ENCODE measurements at regions not wholly inside any gene's neighbourhood (a gene's known extent, or its start where the extent isn't known, plus 50 kb on each side); places are given as distances from the start of the nearest gene placed in this dataset.

DNA sequence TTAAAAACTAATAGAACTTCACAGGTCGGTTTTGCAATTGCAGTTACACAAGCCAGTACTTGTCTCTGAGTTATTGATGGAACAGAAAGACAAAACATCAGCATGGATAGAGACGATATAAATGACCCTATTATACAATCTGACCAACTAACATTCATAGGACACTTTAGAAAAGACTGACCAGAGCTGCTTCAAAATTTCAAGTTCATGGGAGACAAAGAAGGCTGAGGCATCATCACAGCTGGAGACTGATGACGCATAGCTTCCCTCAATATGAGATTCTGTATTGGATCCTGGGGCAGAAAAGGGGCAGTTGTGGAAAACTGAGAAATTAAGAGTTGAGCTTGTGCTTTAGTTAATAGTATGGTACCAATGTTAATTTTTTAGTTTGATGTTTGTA is 174.0 kb downstream of the THBS2 start:
- DNase-seq, result no peak

DNA sequence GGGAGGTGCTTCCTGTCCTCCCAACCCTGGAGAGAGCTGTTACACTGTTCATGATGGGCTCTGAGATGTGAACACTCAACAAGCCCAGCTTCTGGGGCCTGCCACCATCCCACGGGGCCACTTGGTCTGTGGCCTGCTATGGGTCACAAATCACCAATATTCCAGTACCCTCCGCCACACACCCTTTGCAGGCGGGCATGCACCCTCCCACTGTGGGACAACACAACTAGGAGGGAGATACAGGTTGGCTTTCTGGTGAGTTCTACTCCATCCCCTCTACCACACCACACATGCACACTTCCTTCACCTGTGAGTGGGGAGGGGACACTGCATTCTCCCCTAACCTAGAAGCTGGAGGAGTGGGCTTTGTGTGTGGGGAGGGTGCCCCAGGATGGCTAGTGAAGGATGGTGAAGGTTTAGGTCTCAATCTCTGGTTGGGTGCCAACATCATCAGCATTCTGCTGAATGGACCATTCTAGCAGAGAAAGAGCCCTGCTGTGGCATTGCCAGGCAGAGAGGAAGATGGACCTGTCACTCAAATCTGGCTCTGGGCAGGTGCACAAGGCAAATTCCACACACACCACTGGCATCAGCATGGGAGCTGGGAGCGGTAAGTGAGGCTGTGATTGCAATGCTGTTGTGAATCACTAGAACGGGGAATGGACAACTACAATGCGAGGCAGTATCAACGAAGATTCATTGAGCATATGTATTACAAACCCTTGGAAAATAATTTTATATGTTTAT is 175.1 kb downstream of the THBS2 start:
- no peak for DNase-seq

DNA sequence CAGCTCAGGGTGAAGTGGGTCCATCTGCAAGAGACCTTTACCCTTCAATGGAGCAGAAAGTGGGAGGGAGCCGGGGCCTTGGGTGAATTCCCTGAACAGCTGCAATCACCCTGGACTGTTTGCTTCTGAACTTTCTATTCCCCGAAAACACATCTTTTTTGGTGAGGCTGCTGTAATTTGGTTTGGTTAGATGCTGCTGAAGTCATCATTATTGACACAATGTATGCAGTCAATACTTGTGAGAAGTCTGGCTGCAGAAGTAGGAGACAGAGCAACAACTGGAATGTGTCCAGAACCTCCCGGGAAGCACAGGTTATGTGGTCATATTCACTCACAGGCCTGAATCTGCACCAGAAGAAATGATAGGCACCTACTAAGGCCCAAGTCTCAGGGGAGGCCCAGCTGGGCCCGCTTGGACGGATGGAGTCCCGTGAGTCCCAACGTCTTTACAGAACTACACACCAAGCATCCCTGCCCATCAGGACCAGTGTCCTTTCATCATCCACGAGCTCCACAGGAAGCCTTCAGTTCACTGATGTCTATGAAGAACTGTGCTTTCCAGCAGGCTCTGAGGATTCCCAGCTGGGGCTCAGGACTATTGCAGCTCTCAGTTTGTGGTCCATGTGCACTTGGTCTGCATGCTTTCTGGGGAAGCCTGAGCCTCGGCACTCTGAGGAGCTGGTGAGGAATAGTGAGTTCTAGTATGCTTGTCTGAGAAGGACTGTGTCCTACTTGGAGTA is 177.6 kb downstream of the THBS2 start:
- no peak for DNase-seq

DNA sequence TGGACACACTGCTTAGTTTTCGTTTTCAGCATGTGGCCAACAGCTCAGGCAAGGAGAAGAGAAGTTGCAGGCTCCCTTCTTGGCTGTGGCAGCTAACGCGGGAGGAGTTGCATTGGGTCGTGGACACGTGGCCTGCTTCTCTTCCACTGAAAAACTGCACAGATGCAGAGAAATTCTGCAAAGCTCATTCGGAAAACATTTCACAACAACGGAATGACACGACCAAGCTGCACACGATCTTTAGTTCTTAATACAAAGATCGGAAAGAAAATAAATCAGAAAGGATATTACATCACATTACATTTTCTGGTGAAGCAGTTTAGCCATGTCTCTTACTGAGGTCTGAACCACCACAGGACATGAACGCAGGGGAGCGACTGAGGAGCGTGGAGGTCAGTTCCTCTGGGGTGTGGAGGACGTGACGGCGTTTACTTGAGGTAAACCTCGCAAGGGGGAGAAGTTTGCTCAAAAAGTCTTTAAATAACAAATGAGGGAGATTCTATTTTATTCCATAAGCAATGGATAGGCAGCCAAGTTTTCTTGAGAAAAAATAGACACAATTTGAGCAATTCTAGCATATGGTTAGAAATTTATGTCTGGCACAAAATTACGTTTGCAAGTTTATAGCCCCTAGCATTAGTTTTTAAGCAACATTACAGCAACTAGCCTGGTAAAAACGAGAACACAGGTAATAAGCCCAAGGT is 178.3 kb downstream of the THBS2 start:
- DNase-seq, result no peak

DNA sequence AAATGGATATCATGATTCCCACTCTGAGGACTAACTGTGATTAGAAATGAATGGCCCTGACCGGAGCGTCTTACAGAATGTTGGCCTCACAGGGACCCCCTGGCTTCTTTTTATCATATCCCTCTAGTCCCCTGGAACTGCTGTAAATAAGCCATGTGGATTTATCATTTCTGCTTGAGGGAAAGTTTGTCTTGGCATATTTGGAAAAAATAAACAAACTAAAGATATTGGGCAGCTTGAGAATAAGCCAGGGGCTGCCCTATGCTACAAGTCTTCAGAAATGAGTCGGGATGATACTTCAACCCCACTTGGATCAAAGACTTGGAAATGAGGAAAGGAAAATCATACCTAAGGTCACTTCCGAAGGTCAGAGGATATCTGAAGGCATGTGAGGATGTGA is 179.1 kb downstream of the THBS2 start:
- no peak for DNase-seq

DNA sequence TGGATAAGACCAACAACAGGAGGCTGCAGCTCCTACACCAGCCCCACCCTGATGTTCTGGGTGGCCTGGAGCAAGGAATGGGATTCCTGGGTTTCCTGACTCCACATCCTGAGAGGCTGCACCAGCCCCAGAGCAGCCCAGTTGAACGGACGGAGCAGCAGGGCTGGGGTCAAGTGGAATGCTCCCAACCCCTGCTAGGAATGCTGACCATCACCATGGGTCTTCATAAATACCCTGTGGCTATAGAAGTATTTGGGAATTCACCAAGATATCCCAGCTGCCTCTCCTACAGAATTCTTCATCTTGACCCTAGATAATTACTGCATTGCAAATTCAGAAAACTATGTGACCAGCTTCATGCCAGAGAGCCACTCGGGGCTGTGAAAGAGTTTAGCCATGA is 180.3 kb downstream of the THBS2 start:
- no peak for DNase-seq

DNA sequence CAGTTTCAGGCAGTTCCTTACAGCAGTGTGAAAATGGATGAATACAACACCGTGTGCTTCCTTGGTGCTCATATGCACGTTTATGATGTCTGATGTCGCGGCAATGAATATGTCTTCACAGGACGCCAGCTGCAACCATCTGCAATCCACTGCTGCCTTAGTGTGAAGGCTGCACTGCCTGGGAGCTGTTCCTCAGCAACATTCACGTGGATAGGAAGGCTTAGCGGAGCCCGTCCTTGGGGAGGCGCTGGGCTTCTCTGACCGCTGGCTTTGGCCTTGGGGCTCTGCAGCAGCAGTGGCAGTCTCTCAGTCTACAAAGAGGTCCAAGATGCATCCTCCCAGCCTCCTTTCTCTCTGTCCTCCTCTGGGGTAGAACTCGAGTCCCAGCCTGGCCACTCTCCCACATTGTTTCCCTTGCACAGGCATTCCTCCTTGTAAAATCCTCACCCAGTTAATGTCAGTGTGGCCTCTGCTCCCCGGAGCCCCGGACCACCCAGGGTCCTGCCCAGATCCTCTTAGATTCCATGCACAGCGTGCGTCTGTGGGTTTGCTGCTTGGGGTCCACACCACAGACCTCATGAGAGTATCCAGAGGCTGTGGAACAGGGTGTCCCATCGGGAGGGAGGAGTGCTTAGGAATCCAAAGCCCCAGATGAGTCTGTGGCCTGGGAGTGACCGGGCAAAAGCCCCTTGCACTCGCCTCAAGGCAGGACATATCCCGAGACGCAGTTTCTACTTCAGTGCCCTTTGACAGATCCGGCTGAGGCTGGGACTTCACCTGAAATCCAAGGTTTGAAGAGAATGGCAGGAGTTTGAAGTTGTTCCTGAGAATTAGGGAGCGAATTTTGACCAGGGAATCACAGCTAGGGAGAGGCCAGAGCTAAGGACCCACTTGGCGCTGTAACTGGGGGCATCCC is 181.3 kb downstream of the THBS2 start:
- DNase-seq, result no peak

DNA sequence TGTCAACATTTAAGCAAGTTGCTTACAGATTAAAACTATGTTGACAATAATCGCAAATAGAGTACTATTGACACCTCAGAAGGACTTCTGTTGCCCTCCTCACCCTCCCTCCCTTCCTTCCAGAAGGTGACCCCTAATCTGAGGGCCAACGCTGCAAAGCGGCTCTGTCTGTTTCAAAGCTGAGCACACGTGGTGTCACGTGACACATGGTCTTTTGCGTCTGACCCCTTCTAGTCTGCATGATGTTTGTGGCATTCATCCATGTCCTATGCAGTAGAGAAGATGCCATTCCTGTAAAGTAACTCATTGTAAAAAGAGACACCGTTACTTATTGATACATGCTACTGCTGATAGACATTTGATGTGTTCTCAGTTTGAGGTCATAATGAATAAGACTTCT is 182.3 kb downstream of the THBS2 start:
- no peak for DNase-seq

DNA sequence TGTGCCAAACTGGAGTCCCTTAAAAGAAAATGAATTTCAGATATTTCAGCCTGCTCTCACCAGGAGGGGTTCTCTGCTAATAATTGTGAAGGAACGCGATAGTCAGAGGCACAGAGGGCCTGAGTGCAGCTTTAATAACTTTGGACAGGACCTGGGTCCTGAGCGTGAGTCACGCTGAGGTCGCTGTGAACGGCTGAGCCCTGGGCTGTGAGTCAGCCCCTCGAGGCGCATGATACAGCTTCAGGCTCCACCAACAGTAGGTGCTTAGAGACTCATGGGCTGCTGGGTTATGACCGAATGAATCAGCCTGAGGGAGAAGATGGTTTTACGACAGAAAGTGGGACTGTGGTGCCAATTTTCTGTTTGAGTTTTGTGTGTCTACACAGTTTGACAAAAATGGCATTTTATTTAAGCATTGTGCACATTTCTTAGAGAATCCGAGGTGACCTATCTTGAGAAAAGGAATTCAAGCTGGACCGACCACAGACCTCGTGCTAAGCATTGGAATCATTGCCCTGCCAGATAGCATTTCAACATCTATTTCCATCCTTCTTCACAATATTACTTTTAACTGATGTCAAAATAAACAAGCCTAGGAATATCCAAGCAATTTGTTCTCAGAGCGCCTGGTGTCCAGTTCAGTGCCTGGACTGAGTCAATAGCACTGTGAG is 183.0 kb downstream of the THBS2 start:
- DNase-seq, result no peak

DNA sequence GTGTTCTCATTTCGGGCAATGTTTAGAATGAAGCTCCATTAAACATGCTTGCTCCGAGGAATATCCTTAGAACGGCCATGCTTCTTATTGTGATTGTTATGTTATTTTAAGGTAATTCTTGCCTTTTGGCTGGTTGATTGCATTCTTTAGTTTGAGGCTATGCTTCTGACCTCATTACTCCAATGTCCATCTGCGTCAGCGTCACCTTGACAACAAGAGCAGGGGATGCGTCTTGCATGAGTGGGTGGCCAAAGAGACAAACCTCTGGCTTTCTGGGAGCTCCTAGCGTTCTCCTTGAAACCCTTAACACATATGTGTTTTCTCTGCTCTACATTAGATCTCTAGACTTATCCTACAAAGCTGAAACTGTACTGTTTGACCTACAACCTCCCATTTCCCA is 184.3 kb downstream of the THBS2 start:
- no peak for DNase-seq

DNA sequence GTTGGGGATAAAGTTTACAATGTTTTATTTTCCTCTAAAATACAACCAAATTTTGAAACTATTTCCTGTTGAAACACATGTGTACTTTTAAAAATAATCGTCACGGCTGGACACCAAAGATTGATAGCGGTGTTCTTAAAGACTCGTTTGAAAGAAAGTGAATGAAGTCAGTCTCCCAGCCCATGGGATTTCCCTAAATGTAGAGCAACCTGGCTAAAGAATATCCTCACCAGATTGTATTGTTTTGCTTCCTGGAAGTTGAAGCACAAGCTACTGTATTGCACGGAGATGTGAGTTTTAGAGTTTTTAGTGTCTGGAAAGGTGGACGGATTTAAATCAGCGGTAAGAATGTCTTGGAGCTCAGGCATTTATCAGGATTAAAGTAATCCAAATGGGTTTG is 189.5 kb downstream of the THBS2 start:
- DNase-seq, result no peak

DNA sequence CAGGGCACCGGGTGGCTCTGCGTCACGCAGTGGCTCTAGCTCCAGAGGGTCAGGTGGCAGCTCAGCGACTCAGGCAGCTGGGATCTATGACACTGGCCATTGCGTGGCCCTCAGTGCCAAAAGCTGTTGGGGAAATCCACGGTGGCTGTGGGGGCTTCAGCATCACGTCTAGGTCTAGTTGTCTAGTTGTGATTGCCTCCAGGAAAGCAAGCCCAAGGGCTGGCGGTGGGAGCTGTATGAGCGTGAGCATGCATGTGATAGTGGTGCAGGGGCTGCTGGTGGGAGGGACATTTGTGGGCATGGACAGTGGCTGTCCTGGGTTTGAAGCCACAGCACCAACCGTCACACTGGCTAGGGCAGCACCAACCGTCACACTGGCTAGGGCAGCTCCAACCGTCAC is 191.4 kb downstream of the THBS2 start:
- DNase-seq, result no peak

DNA sequence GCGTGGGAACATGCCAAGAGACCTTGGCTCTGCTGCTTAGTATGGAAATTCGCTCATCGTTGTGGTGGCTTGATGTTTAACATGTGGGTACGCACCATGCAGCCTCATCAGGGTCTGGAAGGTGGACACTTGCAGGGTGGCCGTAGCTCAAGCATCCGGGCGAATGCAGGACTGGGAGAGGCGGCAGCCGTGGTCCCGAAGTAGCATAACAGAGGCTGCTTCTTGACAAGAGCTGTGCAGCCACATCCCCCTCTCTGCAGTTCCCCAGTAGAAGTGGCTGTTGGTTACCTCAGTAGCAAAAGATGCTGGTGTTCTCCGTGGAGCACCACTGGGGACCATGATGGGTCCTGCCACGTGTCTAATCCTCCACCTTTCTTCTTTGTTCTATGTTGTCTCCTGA is 195.0 kb downstream of the THBS2 start:
- no peak for DNase-seq

DNA sequence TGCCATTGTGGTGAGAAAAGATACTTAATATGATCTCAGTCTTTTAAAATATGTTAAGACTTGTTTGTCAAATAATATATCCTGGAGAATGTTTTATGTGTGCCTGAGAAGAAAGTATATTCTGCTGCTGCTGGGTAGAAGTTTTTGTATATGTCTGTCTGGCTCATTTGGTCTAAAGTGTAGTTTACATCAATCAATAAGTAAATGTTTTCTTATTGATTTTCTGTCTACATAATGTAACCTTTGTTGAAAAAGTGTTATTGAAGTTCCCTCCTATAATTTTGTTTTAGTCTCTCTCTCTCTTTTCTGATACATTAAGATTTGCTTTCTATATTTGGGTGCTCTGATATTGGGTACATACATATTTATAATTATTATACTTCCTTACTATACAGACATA is 201.2 kb downstream of the THBS2 start:
- DNase-seq, result no peak

DNA sequence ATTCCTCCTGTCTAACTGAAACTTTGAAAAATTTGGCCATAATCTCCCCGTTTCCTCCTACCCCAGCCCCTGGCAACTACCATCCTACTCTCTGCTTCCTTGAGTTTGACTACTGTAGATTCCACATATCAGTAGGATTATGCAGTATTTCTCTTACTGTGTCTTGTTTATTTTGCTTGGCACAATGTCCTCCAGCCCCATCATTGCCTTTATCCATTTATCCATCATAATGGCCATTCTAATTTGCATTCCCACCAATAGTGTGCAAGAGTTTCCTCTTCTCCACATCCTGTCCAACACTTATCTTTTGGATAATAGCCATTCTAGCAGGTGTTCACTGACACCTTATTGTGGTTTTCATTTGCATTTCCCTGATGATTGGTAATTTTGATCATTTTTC is 202.3 kb downstream of the THBS2 start:
- no peak for DNase-seq

DNA sequence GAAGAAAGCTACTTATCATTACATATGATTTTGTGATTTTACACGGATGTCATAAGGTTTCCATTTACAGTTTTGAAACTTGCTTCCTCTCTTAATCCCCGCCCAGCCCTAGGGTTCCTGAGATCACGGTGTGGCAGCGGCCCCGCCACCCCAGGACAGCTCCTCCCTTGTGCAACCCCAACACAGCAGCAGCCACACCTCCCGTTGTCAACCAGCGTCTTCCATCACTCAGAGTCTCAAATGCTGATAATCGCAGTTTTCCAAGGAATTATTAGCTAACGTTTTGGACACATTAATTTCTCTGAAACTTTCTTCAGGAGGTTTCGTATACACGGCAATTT is 204.8 kb downstream of the THBS2 start:
- DNase-seq, result no peak

DNA sequence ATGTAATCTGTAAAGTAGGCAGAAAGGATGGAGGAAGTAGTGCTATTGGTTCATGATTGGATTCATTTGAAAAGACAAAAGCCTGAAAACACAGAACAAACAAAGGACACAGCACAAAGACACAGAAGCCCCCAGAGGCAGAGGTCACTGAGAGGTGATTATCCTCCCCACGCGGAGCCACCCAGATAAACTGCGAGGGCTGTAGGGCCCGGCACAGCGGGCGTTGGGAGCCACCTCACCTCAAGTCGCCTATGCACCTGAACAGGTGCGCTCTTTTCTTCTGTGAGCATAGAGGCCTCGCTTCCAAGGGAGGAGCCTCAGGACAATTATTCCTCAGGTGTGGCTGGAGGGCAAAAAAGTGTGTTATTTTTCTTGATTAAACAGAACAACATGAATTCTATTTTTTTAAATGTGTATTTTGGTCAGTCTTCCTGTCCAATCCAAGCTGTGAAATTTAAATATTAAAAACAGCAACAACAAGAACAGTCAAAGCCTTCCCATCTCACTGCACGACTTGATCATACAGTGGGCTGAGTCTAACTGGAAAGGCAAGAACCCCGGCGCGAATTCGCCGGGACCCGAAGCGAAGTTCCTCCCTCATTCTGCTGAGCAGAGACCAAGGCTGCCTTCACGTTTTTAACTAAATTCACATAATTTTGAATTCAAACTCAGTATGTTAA is 205.3 kb downstream of the THBS2 start:
- peak; percentile 5 for DNase-seq

DNA sequence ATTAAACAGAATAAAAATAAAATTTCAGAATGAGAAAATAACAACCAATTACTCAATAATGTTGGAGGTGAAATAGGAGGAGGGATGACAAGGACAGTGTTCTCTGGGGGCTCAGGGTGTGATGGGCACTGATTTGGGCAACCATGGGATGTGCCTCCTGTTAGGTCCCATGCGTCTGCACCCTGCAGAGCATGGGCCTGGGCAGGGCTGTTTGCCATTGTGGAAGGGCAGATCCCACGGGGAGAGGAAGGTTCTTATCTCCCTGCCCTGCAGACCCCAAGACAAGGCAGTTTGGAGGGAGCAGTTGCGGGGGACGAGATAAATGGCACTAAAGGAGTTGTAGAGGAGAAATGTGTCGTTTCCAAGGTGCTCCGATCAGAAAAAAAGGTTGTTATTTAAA is 206.3 kb downstream of the THBS2 start:
- DNase-seq, result no peak

DNA sequence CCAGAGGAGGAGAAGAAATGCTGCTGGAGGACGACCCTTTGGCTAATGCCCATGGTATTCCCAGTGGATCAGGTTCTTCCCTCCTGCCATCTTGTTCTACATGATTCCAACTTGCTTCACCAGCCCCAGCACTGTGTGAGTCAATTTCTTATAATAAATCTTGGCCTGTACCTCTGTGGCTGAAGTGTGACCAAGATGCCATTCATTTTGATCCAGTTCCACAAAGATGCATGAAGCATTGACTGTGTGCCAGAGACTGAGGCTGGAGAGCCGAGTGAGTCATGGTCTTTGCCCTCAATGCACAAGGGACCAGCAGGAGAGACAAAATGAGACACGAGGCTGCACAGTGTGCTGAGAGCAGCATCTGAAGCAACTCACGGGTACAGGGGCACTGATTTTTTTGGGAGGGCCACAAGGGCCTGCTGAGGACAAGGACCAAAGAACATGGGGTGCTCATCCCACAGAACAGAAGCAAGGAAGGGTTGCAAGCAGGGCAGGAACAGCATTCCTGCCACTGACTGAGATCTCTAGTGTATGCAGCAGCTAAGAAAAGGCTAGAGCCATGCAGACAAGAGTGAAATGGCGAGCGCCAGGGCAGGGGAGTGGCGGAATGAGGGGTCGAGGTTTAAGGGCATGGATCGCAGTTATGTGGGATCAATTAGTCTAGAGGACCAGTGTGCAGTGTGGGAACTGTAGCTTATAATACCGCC is 207.0 kb downstream of the THBS2 start:
- DNase-seq, result no peak

DNA sequence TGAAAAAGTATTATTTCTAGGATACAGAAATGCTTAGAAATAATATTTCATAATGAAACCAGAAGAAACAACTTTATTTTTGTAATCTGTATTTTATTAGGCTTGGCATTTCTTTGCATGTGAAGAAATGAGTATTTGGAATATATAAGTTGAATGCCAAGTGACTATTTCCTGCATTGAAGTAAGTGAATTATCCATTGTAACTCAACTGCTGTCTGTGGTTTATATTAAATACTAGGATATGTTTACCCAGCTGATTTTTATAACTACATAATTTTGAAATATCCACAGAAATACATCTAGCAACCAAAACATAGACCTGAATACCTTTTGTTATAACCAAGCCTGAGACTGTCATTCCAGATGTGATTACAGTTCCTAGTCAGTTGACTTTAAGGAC is 207.6 kb downstream of the THBS2 start:
- no peak for DNase-seq

DNA sequence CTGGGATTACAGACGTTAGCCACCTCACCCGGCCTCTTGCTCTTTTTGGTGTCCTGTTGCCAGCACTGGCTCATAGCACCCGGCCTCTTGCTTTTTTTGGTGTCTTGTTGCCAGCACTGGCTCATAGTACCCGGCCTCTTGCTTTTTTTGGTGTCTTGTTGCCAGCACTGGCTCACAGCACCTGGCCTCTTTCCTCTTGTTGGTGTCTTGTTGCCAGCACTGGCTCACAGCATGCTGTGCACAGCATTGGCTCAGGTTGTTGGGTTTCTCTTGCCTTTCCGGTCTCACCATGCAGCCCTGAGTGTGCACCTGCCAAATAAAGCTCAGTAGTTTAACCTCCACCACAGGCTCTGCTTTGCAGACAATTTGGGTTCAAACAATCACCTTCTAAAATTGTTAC is 208.2 kb downstream of the THBS2 start:
- DNase-seq, result no peak
